Neural progenitor cell (in vitro differentiated cells): ENCODE measurements at regions not wholly inside any gene's neighbourhood (a gene's known extent, or its start where the extent isn't known, plus 50 kb on each side); places are given as distances from the start of the nearest gene placed in this dataset.

ENCODE experiments used
- CTCF ChIP-seq: fragments of 200-600 bp; sonication (generic); IDR thresholded peaks from 2 replicates; pipeline ENCODE4 v1.5.1; 2017; ENCODE audit warnings: antibody characterized with exemption, mild to moderate bottlenecking
- EZH2 ChIP-seq: fragments of 200-600 bp; sonication (generic); IDR thresholded peaks from 2 replicates; pipeline ENCODE4 v1.6.1; 2017; ENCODE audit warnings: antibody characterized with exemption, mild to moderate bottlenecking, moderate library complexity
- EZH2phosphoT487 ChIP-seq: fragments of 200-600 bp; sonication (generic); IDR thresholded peaks from 2 replicates; pipeline ENCODE4 v1.6.1; 2017; ENCODE audit warnings: antibody characterized with exemption

- TF ChIP-seq CTCF (no peak), EZH2 (no peak), EZH2phosphoT487 (no peak)
Measured at GRCh38 chr16:7140899-7141298, 191.7 kb upstream of the RBFOX1 start.
